ENCODE measurements at regions not wholly inside any gene's neighbourhood (a gene's known extent, or its start where the extent isn't known, plus 50 kb on each side); places are given as distances from the start of the nearest gene placed in this dataset.

- no peaks in the 10 kb centered on the region for H3K79me1 ChIP-seq (ENCODE audit: insufficient read depth, low read depth, low read length, poor library complexity, severe bottlenecking)
- H3K27ac ChIP-seq (ENCODE audit: insufficient read length, low read depth, low read length), result no peak overlapping the region
- H3K4ac ChIP-seq (ENCODE audit: low read depth, low read length), result no peak overlapping the region
- no peak overlapping the region for H3K4me3 Mint-ChIP-seq
- no peak overlapping the region for H3K18ac ChIP-seq (ENCODE audit: insufficient read length, low read depth, low read length)
- no peak overlapping the region for H4K91ac ChIP-seq (ENCODE audit: insufficient read length, low read depth, low read length)
- H3K23ac ChIP-seq (ENCODE audit: insufficient read length, low read depth, low read length), result no peak overlapping the region
- no peaks in the 10 kb centered on the region; a peak in 1 of 7 replicates for H3K36me3 Mint-ChIP-seq (ENCODE audit: insufficient read depth in 1 of 3, low read depth in 3 of 3)
- peaks cover 6% of the 10 kb centered on the region; the same call in 1 of the 2 replicates for H3K27me3 ChIP-seq (ENCODE audit: insufficient read depth, low read length)
- H3K79me2 ChIP-seq (ENCODE audit: insufficient read depth, low read length), result no peaks in the 10 kb centered on the region
- no peaks in the 10 kb centered on the region for H4K20me1 ChIP-seq (ENCODE audit: control insufficient read depth, insufficient read depth, insufficient read length)
- no peak overlapping the region for H2BK5ac ChIP-seq (ENCODE audit: insufficient read length, low read length)
- peaks cover 12 to 14% of the 10 kb centered on the region in 2 experiments for H3K9me3 Mint-ChIP-seq
- H2BK120ac ChIP-seq (ENCODE audit: low read depth, low read length, poor library complexity, severe bottlenecking), result no peak overlapping the region
- no peak overlapping the region for H2AFZ ChIP-seq (ENCODE audit: low read length)
- no peak overlapping the region for H3K9ac ChIP-seq (ENCODE audit: extremely low read depth, insufficient read length, low read length)
- no peak overlapping the region for H2AK5ac ChIP-seq (ENCODE audit: insufficient read length, low read length)
- H2BK12ac ChIP-seq (ENCODE audit: insufficient read length, low read depth, low read length), result no peak overlapping the region
- H2BK20ac ChIP-seq (ENCODE audit: low read depth, low read length, poor library complexity, severe bottlenecking), result no peak overlapping the region
- no peaks in the 10 kb centered on the region for H3K9me3 ChIP-seq (ENCODE audit: control insufficient read depth, low read depth, low read length)
- H2BK15ac ChIP-seq (ENCODE audit: low read depth, low read length), result no peak overlapping the region
- H3K4me1 ChIP-seq (ENCODE audit: insufficient read depth, low read length), result no peaks in the 10 kb centered on the region
- WGBS (ENCODE audit: extremely low coverage, insufficient read length, low lambda C conversion rate), result no CpG with 5 or more reads among the region's 1 CpG
- H3K23me2 ChIP-seq (ENCODE audit: insufficient read length, low read depth, low read length, poor library complexity, severe bottlenecking), result no peaks in the 10 kb centered on the region
- H3K14ac ChIP-seq (ENCODE audit: insufficient read depth, low read length), result no peak overlapping the region
- no peak overlapping the region for H4K5ac ChIP-seq (ENCODE audit: insufficient read length, low read depth, low read length)
- no peaks in the 10 kb centered on the region; a peak in 1 of 4 replicates for H3K4me1 Mint-ChIP-seq
- H3K4me2 ChIP-seq (ENCODE audit: insufficient read depth, insufficient read length, low read length), result no peak overlapping the region
- no peak overlapping the region for H3K56ac ChIP-seq (ENCODE audit: insufficient read length, low read depth, low read length)
- peaks cover 98% of the 10 kb centered on the region for H3K27me3 Mint-ChIP-seq (ENCODE audit: low read depth)
- TF ChIP-seq, protein P1, sequence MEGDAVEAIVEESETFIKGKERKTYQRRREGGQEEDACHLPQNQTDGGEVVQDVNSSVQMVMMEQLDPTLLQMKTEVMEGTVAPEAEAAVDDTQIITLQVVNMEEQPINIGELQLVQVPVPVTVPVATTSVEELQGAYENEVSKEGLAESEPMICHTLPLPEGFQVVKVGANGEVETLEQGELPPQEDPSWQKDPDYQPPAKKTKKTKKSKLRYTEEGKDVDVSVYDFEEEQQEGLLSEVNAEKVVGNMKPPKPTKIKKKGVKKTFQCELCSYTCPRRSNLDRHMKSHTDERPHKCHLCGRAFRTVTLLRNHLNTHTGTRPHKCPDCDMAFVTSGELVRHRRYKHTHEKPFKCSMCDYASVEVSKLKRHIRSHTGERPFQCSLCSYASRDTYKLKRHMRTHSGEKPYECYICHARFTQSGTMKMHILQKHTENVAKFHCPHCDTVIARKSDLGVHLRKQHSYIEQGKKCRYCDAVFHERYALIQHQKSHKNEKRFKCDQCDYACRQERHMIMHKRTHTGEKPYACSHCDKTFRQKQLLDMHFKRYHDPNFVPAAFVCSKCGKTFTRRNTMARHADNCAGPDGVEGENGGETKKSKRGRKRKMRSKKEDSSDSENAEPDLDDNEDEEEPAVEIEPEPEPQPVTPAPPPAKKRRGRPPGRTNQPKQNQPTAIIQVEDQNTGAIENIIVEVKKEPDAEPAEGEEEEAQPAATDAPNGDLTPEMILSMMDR (conservative IDR thresholded peaks at IDR 0.05), result peak; percentile 69
- H3T11ph ChIP-seq (ENCODE audit: low read length), result no peak overlapping the region
- H4K8ac ChIP-seq (replicated peaks; ENCODE audit: insufficient read length, low read depth, low read length), result no peak overlapping the region
- peak; percentile 50 for DNase-seq
- H3K27ac Mint-ChIP-seq, result no peak overlapping the region
These were observed 110.9 kb downstream of the INHBB start for GRCh38 chr2:120456867-120457266.

Data from H9 (cell line).